GM23338 (cell line): ENCODE measurements at regions not wholly inside any gene's neighbourhood (a gene's known extent, or its start where the extent isn't known, plus 50 kb on each side); places are given as distances from the start of the nearest gene placed in this dataset.

Experiments used
- ATAC-seq: fragments of 200-7000 bp; cut with Tn5 transposase; 3 replicates; pipeline ENCODE4 v1.9.1; 2020
- DNase-seq: peaks from one replicate; pipeline ENCODE4 v3.0.0-alpha.2; 2015; ENCODE audit warnings: low spot score
- H2AFZ ChIP-seq: fragments of 200-600 bp; sonication (generic); 2 replicates; pipeline ENCODE4 v1.8.0; 2016; ENCODE audit warnings: antibody characterized with exemption, mild to moderate bottlenecking, moderate library complexity
- H3F3A ChIP-seq: fragments of 200-600 bp; sonication (generic); replicated peaks from 2 replicates; pipeline ENCODE4 v1.8.0; 2017; ENCODE audit warnings: antibody characterized with exemption, mixed run types, low read depth
- H3K27ac ChIP-seq: fragments of 200-600 bp; sonication (generic); 2 replicates; pipeline ENCODE4 v1.6.1; 2016; ENCODE audit warnings: low read depth
- H3K27me3 ChIP-seq: fragments of 200-600 bp; sonication (generic); 2 replicates; pipeline ENCODE4 v1.8.0; 2016; ENCODE audit warnings: mild to moderate bottlenecking, mixed run types, moderate library complexity; ENCODE audit not compliant: insufficient read depth
- H3K36me3 ChIP-seq: fragments of 200-600 bp; sonication (generic); 2 replicates; pipeline ENCODE4 v1.8.0; 2016; ENCODE audit warnings: mild to moderate bottlenecking; ENCODE audit not compliant: insufficient read depth
- H3K4me1 ChIP-seq: fragments of 200-600 bp; sonication (generic); 2 replicates; pipeline ENCODE4 v1.8.0; 2016; ENCODE audit warnings: mild to moderate bottlenecking, moderate library complexity; ENCODE audit not compliant: insufficient read depth
- H3K4me2 ChIP-seq: fragments of 200-600 bp; sonication (generic); 2 replicates; pipeline ENCODE4 v1.7.1; 2017; ENCODE audit warnings: mixed run types
- H3K4me3 ChIP-seq: fragments of 200-600 bp; sonication (generic); 2 replicates; pipeline ENCODE4 v1.6.1; 2016; ENCODE audit warnings: mixed run types
- H3K79me2 ChIP-seq: fragments of 200-600 bp; sonication (generic); replicated peaks from 2 replicates; pipeline ENCODE4 v1.8.0; 2017; ENCODE audit warnings: mild to moderate bottlenecking; ENCODE audit not compliant: insufficient read depth
- H3K9me2 ChIP-seq: fragments of 200-600 bp; sonication (generic); 2 replicates; pipeline ENCODE4 v1.8.0; 2017; ENCODE audit not compliant: insufficient read depth
- H4K20me1 ChIP-seq: fragments of 200-600 bp; sonication (generic); replicated peaks from 2 replicates; pipeline ENCODE4 v1.8.0; 2017; ENCODE audit warnings: mild to moderate bottlenecking; ENCODE audit not compliant: insufficient read depth
- H3K27ac Mint-ChIP-seq: 2 replicates; pipeline ENCODE4 v1.8.0; 2020; ENCODE audit warnings: inconsistent platforms, mild to moderate bottlenecking, moderate library complexity, mixed read lengths
- H3K27me3 Mint-ChIP-seq: 3 replicates; pipeline ENCODE4 v1.8.0; 2022; ENCODE audit warnings: low read depth, mild to moderate bottlenecking, moderate library complexity, mixed read lengths, inconsistent platforms; ENCODE audit not compliant: insufficient read depth, poor library complexity
- H3K36me3 Mint-ChIP-seq: 3 replicates; pipeline ENCODE4 v1.8.0; 2021; ENCODE audit warnings: low read depth, mild to moderate bottlenecking, inconsistent platforms, moderate library complexity, mixed read lengths
- H3K4me1 Mint-ChIP-seq: 3 replicates; pipeline ENCODE4 v1.8.0; 2020; ENCODE audit warnings: mild to moderate bottlenecking, inconsistent platforms, mixed read lengths
- H3K4me3 Mint-ChIP-seq: 3 replicates; pipeline ENCODE4 v1.8.0; 2021; ENCODE audit warnings: moderate library complexity, mild to moderate bottlenecking, inconsistent platforms, mixed read lengths
- H3K9me3 Mint-ChIP-seq: 3 replicates; pipeline ENCODE4 v1.8.0; 2020; ENCODE audit warnings: moderate library complexity, mild to moderate bottlenecking, inconsistent platforms, mixed read lengths
- CREB1 ChIP-seq: fragments of 250-450 bp; sonication (Bioruptor Pico); IDR thresholded peaks from 2 replicates; pipeline ENCODE4 v1.5.0; 2020; ENCODE audit warnings: low read depth, mild to moderate bottlenecking, moderate library complexity
- CTCF ChIP-seq, 2 experiments: fragments of 200-600 bp in 1 of 2; sonication (generic) in 1 of 2; conservative IDR thresholded peaks; 2 replicates each; pipeline versions ENCODE4 v1.5.1 to v1.6.1; 2016 to 2017; ENCODE audit warnings: antibody characterized with exemption in 2 of 2, low read depth in 2 of 2, mild to moderate bottlenecking in 2 of 2, moderate library complexity in 1 of 2
- ETS1 ChIP-seq: IDR thresholded peaks from 2 replicates; pipeline ENCODE4 v1.6.1; 2016; ENCODE audit warnings: antibody characterized with exemption
- EZH2 ChIP-seq: fragments of 200-600 bp; sonication (generic); IDR thresholded peaks from one replicate; pipeline ENCODE4 v1.8.0; 2017; ENCODE audit warnings: antibody characterized with exemption, mild to moderate bottlenecking, low read depth; ENCODE audit not compliant: unreplicated experiment
- EZH2phosphoT487 ChIP-seq: fragments of 200-600 bp; sonication (generic); IDR thresholded peaks from one replicate; pipeline ENCODE4 v1.8.1; 2018; ENCODE audit warnings: antibody characterized with exemption; ENCODE audit not compliant: unreplicated experiment
- JUNB ChIP-seq: IDR thresholded peaks from one replicate; pipeline ENCODE4 v1.6.1; 2016; ENCODE audit warnings: antibody characterized with exemption; ENCODE audit not compliant: unreplicated experiment
- NANOG ChIP-seq: IDR thresholded peaks from 2 replicates; pipeline ENCODE4 v1.6.1; 2016; ENCODE audit warnings: antibody characterized with exemption, borderline replicate concordance
- POLR2AphosphoS5 ChIP-seq: IDR thresholded peaks from 2 replicates; pipeline ENCODE4 v1.6.1; 2016; ENCODE audit warnings: antibody characterized with exemption, low read depth
- REST ChIP-seq: IDR thresholded peaks from one replicate; pipeline ENCODE4 v1.6.1; 2018; ENCODE audit warnings: antibody characterized with exemption; ENCODE audit not compliant: unreplicated experiment
- STAT1 ChIP-seq: IDR thresholded peaks from one replicate; pipeline ENCODE4 v1.6.1; 2016; ENCODE audit warnings: antibody characterized with exemption; ENCODE audit not compliant: unreplicated experiment
- ZNF114 ChIP-seq: fragments of 250-450 bp; sonication (Bioruptor Pico); IDR thresholded peaks from 2 replicates; pipeline ENCODE4 v1.5.0; 2020; ENCODE audit warnings: mild to moderate bottlenecking, moderate library complexity
- ZNF331 ChIP-seq: fragments of 250-450 bp; sonication (Bioruptor Pico); IDR thresholded peaks from 2 replicates; pipeline ENCODE4 v1.5.0; 2020; ENCODE audit warnings: low read depth, mild to moderate bottlenecking, moderate library complexity
- TF ChIP-seq, protein P1 (sequence below): fragments of 250-450 bp; sonication (Bioruptor Pico); IDR thresholded peaks from 2 replicates; pipeline ENCODE4 v1.5.0; 2020; ENCODE audit warnings: mild to moderate bottlenecking, moderate library complexity

DNA sequence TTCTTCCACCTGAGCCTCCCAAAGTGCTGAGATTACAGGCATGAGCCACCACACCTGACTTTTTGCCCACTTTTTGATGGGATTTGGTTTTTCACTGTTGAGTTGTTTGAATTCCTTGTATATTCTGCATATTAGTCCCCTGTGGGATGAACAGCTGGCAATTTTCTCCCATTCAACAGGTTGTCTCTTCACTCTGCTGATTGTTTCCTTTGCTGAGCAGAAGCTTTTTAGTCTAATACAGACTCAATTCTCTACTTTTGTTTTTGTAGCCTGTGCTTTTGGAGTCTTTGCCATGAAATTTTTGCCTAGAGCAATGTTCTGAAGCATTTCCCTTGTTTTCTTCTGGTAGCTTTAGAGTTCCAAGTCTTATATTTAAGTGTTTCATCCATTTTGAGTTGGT, 62.7 kb upstream of the MFGE8 start:
- H3K9me3 Mint-ChIP-seq, result peaks cover 24% of the 10 kb centered on the region
- Histone ChIP-seq H3K9me2 (no peaks in the 10 kb centered on the region), H3K4me3 (no peak overlapping the region), H3K27me3 (no peaks in the 10 kb centered on the region), H3K4me2 (no peak overlapping the region), H2AFZ (no peak overlapping the region; the same call in 1 of the 2 replicates), H3K36me3 (peaks cover 4% of the 10 kb centered on the region; the same call in 1 of the 2 replicates), H3K79me2 (no peaks in the 10 kb centered on the region), H4K20me1 (no peaks in the 10 kb centered on the region), H3F3A (no peaks in the 10 kb centered on the region), H3K4me1 (peaks cover 9% of the 10 kb centered on the region; the same call in 1 of the 2 replicates), H3K27ac (no peak overlapping the region)
- H3K4me1 Mint-ChIP-seq, result peaks cover 6% of the 10 kb centered on the region
- DNase-seq (no peak), ATAC-seq (no peak)
- peaks cover 6% of the 10 kb centered on the region for H3K27me3 Mint-ChIP-seq
- TF ChIP-seq NANOG, result no peak
- no peak for TF ChIP-seq ETS1
- no peak for TF ChIP-seq EZH2
- TF ChIP-seq JUNB, result no peak
- no peak for TF ChIP-seq POLR2AphosphoS5
- TF ChIP-seq ZNF331 (CRISPR knock-in tag), result no peak
- TF ChIP-seq REST, result no peak
- TF ChIP-seq, protein P1, sequence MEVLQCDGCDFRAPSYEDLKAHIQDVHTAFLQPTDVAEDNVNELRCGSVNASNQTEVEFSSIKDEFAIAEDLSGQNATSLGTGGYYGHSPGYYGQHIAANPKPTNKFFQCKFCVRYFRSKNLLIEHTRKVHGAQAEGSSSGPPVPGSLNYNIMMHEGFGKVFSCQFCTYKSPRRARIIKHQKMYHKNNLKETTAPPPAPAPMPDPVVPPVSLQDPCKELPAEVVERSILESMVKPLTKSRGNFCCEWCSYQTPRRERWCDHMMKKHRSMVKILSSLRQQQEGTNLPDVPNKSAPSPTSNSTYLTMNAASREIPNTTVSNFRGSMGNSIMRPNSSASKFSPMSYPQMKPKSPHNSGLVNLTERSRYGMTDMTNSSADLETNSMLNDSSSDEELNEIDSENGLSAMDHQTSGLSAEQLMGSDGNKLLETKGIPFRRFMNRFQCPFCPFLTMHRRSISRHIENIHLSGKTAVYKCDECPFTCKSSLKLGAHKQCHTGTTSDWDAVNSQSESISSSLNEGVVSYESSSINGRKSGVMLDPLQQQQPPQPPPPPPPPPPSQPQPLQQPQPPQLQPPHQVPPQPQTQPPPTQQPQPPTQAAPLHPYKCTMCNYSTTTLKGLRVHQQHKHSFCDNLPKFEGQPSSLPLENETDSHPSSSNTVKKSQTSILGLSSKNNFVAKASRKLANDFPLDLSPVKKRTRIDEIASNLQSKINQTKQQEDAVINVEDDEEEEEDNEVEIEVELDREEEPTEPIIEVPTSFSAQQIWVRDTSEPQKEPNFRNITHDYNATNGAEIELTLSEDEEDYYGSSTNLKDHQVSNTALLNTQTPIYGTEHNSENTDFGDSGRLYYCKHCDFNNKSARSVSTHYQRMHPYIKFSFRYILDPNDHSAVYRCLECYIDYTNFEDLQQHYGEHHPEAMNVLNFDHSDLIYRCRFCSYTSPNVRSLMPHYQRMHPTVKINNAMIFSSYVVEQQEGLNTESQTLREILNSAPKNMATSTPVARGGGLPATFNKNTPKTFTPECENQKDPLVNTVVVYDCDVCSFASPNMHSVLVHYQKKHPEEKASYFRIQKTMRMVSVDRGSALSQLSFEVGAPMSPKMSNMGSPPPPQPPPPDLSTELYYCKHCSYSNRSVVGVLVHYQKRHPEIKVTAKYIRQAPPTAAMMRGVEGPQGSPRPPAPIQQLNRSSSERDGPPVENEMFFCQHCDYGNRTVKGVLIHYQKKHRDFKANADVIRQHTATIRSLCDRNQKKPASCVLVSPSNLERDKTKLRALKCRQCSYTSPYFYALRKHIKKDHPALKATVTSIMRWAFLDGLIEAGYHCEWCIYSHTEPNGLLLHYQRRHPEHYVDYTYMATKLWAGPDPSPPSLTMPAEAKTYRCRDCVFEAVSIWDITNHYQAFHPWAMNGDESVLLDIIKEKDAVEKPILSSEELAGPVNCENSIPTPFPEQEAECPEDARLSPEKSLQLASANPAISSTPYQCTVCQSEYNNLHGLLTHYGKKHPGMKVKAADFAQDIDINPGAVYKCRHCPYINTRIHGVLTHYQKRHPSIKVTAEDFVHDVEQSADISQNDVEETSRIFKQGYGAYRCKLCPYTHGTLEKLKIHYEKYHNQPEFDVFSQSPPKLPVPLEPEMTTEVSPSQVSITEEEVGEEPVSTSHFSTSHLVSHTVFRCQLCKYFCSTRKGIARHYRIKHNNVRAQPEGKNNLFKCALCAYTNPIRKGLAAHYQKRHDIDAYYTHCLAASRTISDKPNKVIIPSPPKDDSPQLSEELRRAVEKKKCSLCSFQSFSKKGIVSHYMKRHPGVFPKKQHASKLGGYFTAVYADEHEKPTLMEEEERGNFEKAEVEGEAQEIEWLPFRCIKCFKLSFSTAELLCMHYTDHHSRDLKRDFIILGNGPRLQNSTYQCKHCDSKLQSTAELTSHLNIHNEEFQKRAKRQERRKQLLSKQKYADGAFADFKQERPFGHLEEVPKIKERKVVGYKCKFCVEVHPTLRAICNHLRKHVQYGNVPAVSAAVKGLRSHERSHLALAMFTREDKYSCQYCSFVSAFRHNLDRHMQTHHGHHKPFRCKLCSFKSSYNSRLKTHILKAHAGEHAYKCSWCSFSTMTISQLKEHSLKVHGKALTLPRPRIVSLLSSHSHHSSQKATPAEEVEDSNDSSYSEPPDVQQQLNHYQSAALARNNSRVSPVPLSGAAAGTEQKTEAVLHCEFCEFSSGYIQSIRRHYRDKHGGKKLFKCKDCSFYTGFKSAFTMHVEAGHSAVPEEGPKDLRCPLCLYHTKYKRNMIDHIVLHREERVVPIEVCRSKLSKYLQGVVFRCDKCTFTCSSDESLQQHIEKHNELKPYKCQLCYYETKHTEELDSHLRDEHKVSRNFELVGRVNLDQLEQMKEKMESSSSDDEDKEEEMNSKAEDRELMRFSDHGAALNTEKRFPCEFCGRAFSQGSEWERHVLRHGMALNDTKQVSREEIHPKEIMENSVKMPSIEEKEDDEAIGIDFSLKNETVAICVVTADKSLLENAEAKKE (CRISPR knock-in tag), result no peak
- TF ChIP-seq ZNF114 (CRISPR knock-in tag), result no peak
- no peak for TF ChIP-seq EZH2phosphoT487
- no peak for TF ChIP-seq CTCF (conservative IDR thresholded peaks at IDR 0.05; ENCODE audit: low read depth in 2 of 2)
- no peak for TF ChIP-seq CREB1 (CRISPR knock-in tag)
- TF ChIP-seq STAT1, result no peak
- peaks cover 21% of the 10 kb centered on the region for H3K36me3 Mint-ChIP-seq
- H3K4me3 Mint-ChIP-seq, result no peak overlapping the region
- H3K27ac Mint-ChIP-seq, result no peak overlapping the region
